ENCODE measurements at regions not wholly inside any gene's neighbourhood (a gene's known extent, or its start where the extent isn't known, plus 50 kb on each side); places are given as distances from the start of the nearest gene placed in this dataset.

DNA sequence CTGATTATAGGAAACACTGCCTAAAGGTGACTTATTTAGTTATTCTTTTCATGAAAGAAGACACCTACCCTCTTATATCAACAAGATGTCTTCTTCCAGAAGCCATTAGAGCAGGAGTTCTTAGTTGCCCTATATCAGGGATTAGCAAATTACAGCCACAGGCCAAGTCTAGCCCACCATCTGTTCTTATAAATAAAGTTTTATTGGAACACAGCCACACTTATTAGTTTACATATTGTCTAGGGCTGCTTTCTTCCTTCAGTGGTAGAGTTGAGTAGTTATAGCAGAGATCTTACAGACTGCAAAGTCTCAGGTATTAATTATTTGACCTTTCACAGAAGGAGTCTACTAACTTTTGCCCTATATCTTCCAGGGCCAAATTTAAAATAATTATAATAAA is 157.2 kb upstream of the NOCT start:
- no peak for DNase-seq (ENCODE audit: low read depth)

DNA sequence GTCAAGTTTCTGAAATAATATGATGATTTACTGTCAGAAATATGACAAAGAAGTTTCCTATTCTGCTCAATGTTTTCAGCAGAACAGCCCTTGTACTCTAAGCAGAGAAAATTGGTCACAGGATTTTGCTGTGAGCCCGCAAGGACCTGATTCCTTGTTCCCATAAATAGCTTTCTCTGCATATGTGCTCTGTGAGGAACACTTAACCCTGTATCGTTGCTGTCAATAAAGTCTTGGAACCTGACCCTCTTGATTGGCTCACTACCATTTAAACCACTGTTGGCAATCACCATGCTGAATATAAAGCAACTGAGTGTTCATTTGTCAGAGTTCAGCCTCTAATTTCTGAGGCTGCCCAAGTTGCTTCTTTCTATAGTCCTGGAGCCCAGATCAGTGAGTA is 158.2 kb upstream of the NOCT start:
- DNase-seq (ENCODE audit: low read depth): no peak

DNA sequence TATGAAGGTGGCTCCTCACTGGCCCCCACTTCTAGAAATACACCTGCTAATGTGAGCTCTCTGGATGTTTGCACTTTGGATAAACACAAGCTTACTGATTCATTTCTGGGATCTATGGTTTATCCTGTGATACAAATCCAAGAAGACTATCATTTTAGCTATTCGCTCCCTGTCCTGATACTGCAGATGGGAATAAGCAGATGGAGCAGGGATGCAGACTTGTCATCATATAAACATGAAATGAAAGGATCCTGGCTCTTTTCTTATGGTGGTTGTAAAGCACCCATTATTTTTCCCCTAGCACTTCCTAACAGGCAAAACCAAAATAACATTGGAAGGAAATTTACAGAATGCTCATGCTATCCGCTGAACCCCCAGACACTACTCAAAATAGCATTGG is 162.9 kb upstream of the NOCT start:
- no peak for DNase-seq (ENCODE audit: low read depth)

DNA sequence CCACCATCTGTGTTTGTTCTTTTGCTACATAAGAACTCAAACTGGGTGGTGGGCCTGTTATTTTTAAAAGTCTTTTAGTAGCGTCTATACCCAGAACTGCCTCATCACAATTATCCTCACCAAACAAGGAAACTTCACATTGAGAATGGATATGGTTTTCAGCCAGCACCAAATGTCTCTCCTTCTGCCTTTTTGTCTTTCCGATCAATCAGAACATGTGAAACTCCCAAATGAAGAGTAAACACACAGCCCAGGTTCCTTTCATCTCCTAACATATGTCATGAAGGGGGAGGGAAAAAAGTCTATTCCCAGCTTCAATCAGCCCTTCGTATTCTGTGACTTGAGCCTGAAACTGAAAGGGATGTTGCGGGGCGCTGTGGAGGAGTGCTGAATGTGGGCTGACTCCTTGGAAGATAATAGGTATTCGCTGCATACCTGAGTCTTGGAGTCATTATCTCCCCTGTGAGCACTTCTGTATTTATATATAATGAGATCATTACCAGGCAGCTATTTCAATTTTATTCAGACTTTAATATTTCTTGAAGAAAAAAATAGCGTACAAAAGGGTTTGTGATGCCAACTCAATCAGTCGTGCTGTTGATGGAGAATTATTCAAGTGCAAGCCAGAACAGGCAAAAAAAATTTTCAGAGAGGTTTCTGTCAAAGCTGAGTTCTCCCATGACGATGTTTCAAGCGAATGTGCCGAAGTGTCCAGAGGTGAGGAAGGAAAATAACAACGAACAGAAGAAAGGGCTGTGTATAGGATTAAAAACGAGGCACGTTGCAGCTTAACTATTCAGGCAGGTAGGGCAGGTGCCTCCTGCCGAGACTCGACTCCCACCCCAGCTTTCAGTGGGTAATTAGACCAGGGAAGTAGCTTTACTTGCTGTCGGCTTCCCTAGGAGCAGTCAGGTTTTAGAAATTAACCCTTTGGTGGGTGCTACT is 163.9 kb upstream of the NOCT start:
- no peak for DNase-seq (ENCODE audit: low read depth)

DNA sequence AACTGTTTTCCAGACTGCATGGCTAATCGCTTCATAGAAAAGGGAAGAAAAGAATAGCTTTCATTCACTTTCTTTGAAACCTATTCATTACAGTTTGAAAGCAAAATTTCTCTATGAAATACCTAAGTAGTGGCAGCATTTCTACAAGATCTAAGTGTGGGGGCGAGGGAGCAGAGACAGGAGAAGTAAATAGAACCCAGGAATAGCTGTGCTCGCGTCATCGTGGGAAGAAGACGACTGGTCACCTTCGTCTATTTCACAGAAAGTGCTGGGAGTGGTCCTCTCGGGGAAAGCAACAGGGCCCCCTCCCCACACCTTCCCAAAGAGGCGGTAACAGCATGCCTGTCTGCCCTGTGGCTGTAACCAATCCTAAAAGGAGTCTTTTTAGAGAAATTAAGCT is 169.9 kb upstream of the NOCT start:
- no peak for DNase-seq (ENCODE audit: low read depth)

DNA sequence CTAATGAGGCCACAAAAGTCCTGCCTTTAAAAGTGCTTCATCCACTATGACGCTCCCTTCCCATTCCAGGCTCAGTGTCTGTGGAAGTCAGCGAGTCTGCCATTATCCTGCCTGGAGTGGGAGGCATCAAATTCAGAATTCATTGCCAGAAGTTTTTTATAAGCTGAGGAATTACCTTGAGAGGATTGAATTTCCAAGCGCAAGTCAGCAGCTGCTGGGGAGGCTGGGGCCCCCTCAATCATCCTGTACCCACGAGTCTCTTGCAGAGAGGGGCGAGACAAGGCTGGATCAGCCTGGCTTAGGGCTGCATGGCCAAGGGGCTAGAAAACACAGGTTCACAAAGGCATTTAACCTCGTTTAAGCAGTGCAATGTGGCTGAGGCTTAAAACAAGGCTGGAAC is 170.5 kb upstream of the NOCT start:
- DNase-seq (ENCODE audit: low read depth): no peak

DNA sequence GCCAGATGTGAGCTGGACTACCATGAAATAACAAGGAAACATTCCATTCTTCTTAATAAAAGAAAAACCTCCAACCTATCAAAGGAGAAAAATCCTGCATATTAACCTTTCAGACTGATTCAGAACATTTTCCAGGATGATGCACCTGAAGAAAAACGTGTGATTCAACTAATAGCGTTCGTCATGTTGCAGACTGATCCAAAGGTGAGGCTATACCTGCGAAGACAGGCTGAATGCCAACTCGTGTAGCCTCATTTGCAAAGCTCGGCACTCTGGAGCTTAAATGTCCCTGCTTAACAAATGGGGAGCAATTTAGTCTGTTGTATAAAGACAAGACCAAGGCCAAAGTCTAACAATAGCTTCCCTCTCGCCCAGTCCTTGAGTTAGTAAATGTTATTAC is 172.0 kb upstream of the NOCT start:
- no peak for DNase-seq (ENCODE audit: low read depth)

DNA sequence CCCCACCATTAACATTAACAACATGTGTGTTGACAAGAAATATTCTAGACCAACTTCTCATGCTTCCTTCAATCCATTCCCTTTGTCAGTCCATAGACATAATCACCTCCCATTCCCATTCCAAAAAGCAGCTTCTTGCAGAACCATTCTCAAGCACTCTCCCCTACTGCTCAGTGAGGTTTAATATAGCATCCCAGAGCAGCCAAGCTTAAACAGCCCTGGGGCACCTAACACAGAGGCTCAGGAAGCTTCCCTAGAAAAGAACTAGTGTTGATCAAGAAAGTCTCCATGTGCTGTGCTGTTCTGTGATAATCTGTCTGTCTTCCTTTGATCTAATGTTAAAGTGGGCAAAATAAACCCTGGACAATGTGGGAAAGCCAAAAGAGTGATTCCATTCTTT is 174.2 kb upstream of the NOCT start:
- no peak for DNase-seq (ENCODE audit: low read depth)

DNA sequence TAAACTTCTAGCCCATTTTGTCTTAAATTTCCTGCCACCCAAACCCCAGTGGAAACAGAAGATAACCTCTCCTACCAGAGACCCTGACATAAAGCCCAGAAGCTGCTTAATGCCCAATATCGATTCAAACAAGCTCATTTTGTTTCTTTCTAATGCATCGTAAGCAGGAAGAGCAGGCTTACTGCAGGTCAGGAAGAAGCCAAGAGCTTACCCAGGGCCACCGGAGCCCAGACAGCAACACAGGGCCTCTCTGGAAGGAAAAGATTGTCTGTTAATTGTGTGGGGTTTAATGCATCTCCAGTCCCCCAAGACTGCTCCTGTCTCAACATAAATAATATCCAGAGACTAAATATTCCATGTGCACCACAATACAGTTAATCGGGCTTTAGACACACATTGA is 177.3 kb upstream of the NOCT start:
- DNase-seq (ENCODE audit: low read depth): no peak

DNA sequence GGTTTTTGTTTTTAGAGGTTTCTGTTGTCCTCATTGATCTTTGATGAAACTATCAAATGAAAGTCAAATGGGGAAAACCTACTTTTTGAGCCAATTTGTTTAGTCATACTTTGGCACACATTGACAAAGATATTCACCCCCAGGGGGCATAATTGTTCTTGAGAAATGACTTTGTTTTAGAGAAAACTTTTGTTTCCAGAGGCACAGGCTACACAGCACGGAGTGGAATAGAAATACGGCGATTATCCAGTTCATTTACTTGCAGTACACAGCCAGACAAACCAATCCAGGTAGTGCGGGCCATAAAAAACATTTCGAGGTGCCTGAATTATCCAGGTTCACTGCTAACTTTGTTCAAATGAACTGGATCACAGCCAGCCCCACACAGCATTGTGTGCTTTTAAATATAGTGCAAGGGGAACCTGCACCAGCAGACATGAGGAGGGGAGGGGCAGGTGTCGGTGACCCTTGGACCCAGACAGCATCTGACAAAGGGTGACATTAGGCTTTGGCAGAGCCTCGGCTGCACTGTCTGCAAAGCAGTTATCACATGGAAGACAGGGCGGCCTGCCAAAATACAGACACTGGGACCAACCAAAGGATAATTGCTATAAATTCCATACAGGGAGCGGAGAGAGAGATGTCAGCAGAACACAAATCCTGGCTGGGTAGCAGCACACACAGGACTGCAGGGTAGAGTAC is 179.6 kb upstream of the NOCT start:
- DNase-seq (ENCODE audit: low read depth): peak; percentile 19

DNA sequence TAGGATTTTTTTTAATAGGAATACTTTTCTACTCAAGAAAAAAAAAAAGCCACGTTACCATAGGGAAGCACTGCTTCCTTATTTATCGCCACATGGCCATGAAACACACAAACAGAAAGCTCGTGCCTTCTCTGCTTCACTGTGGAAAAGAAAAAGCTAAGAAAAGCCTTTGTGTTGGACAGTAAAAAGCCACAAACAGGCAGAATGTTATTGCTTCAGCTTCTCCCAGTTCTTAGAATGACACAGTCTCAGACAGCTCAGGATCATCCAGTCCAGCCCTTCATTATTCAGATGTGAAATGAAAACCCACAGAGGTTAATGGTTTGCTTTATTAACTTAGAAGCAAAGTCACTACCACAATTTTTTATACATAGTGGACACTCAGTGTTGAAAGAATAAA is 181.6 kb upstream of the NOCT start:
- no peak for DNase-seq (ENCODE audit: low read depth)

DNA sequence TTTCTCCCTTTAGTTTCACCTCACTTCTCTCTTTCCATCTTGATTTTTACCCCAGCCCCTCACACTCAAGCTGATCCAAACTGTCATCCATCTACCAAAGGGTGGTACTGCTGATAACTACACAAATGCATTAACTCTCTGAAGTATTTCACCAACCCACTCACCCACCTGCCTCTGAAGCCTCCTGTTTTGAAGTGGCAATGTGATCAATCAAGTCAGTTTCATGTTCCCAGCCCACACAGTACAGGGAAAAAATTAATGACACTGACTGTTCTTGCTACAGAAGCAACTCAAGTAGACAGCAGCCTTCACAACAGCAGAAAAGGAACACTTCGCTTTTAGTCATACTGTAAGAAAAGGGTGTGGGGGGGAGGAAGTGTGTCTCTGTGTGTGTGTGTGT is 183.0 kb upstream of the NOCT start:
- no peak for DNase-seq (ENCODE audit: low read depth)

DNA sequence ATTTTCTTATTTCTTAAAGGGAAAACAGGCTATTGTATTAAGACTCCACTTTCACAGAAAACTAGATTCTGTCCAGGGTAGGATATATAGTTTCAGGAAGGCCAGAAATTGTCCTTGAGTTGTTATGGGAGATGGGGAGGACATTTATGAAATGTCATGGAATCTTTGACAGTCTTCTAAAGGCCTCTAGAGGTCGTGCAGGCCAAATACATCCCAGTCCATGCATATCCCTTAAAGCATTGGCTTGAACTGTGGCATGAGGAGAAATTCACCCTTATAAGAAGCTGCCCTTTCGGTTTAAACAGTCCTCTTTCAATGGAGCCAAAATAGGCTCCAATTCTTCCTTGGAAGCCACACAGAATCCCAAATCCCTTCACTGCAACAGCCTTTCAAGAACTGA is 183.6 kb upstream of the NOCT start:
- DNase-seq (ENCODE audit: low read depth): peak; percentile 1

DNA sequence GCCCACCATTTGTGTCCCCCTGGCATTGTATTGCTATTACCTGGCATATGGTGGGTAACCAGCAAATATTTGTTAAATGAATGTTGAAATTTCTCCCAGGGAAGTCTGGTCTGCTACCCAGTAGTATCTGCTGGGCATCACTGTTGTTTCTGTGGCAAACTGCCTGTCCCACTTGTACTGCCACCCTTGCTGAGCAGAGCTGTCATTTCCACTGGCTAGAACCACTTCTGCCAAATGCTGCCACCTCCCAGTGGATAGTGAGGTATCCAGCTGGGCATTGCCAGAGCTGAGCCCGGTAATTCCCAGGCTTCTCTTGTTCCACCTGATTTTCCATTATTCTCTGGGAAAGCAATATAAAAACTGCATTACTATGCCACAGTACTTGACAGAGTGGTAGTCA is 186.7 kb upstream of the NOCT start:
- no peak for DNase-seq (ENCODE audit: low read depth)

DNA sequence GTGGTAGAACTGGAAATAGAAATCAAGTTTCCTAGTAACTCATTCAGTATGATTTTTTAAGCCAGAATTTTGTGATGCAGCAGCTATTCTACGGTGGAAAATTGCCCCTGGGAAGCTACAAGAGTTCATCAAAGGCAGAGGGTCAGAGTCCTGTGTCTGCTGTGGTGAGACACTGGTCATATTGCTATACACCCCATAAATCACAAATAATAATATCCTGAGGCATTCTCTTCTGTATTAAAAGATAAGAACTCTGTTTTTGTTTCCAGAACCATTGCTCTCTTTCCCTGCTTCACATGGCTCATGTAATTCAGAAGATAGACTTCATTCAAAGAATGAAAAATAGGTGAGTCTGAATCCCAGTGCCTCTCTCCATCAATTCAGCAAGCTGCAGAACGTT is 188.8 kb upstream of the NOCT start:
- no peak for DNase-seq (ENCODE audit: low read depth)

DNA sequence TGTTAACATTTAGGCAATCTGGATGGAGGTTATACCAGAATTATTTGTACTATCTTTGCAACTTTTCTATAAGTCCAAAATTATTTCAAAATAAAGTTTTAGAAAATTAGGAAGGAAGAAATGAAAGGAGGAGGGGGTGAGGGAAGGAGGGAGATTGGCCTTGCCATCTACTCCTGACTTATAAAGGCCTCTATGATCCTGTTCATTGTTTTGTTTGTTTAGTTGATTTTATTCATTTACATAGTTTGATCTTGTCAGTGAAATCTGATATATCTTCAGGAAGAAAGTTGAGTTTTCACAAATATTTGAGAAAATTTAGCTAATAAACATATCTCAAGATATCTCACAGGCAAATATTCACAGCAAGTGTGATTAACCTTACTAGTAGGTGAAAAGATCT is 189.3 kb upstream of the NOCT start:
- no peak for DNase-seq (ENCODE audit: low read depth)

DNA sequence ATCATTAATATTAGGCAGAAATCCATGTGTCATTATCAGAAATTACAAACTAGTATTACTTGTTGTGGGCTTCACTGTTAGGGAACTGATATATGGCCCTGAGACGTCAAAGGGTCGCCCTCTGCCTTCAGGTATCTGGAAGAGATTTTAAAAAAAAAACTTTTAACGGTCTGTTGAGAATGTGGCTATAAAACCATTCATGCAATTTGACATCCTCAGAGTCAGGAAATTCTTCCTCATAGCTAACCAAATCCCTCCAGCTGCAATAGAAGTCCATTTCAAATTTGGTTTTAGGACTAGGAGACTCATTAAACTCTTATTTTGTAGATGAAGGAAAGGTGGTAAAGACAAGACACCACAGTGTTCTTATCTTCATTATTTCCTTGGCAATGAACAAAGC is 194.2 kb upstream of the NOCT start:
- DNase-seq (ENCODE audit: low read depth): no peak

DNA sequence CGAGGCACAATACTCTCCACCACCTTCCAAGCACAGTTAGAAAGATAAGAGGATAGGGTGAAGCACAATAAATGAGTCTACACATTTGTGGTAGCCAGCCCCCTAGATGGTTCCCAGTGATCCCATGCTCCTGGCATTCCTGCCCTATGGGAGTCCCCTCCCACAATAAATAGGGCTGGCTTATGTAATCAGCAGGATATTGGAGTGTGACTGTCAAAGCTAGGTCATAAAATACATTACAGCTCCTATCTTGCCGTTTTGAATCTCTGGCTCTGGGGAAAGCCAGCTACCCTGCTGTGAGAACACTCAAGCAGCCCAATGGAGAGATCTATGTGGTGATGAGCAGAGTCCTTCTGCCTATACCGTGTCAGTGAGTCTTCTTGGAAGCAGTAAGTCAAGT is 198.7 kb upstream of the NOCT start:
- no peak for DNase-seq (ENCODE audit: low read depth)

DNA sequence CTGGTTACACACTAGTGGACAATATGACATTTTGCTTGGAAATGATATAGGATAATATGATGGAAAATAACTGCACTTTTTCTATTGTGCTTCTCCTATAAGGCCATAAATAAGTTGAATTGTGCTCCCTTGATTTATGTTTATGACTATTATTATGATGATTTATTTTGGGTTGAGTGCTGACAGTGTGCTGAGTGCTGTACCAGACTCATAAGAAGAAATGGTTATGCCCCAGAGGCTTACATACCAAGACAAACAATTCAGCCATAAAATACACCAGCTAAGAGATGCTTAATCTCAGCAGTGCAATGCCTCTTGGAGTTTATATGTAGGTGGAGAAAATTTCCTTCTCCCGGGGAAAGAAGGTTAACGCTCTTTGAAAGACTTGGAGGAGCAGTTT is 199.8 kb upstream of the NOCT start:
- no peak for DNase-seq (ENCODE audit: low read depth)

DNA sequence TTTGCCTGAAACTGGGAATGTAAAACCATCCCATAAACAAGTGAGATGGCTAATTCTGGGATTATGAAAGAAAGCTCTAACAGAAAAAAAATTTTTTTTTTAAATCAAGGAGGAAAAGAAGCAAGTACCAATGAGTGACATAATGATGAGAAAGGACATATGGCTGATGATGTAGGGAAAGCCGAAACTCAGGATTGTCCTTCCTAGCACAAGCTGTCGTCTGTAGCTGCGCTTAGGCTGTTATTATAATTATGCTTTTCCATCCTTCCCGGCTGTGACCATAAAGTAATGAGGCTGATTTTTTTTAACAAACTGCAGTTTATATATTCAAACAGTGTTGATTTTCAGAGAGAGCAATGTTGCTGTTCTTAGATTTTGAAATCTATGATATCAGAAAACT is 209.8 kb upstream of the NOCT start:
- DNase-seq (ENCODE audit: low read depth): no peak

DNA sequence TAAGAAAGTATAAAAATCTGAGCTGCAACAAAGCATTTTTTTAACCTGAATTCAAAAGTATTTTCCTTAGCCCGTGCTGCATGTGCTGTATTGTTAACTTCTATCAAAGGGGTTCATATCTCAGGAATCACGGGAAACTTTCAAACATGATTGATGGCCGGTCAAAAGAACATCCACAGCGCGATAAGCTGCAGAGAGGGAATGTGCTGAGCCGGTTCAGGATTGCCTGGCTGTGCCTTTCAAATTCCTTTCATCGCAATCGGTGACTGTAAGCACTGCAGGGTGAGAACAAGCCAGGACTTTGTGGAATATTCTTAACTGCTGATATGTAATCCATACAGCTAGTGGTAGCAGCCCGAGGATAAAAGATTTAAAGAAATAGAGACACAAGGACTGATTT is 210.9 kb upstream of the NOCT start:
- no peak for DNase-seq (ENCODE audit: low read depth)

DNA sequence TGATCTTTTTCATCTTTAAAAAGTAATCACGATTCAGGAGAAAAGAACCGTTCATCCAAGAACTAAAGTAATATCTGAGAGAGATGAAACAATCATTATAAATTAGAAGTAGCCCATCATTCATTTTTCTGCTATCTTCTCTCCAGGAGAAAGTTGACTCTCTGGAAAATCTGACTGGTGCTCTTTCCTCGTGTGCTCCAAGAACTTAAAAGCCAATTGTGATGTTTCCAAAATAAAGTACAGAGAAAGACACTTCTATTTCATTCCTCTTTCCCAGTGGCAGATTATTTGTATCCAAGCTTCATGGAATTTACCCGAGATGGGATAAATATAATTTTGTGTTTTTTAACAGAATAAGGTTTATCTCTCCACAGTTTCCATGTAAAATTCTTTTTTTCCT is 212.5 kb upstream of the NOCT start:
- DNase-seq (ENCODE audit: low read depth): no peak

DNA sequence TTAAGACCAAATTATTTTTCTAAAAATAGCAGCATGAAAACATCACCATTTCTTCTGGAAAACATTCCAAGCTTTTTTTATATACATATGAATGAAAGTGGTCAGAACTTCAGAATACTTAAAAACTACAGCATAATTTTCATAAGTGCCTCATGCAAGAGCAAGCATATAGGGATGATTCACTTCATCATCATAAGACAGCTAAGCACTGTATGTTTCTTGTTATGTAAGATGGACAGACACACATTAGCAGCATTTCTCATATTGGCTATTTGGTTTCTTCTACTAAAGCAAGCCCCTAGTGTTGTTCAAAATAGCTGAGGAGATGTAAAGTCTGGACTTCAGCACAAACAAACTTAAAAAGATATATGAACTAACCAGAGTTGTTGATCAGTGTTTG is 213.1 kb upstream of the NOCT start:
- no peak for DNase-seq (ENCODE audit: low read depth)

DNA sequence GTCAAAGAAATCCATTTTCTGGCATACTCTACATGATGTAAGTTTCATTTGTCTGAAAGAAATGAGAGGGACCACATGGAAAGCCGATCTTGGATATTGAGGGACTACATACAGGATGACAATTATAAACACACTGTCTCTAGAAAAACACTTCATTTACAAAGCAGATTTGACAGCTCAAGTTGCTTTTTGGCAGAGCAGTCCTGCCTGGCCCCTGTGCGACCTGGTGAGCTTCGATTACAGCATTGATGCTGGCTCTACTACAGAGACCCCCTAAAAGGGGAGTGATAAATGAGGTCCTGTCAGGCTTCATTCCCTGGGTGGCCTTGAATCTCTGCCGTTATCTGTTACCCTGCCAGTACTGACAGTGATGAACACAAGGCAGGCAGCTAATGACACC is 215.2 kb upstream of the NOCT start:
- DNase-seq (ENCODE audit: low read depth): no peak
